Panc1 (cell line): ENCODE measurements at regions not wholly inside any gene's neighbourhood (a gene's known extent, or its start where the extent isn't known, plus 50 kb on each side); places are given as distances from the start of the nearest gene placed in this dataset.

Experiments used
- ATAC-seq: fragments of 200-7000 bp; cut with Tn5 transposase; 2 replicates; pipeline ENCODE4 v1.9.1; 2020; ENCODE audit warnings: mild to moderate bottlenecking, moderate library complexity
- BruUV-seq: library from RNA; stranded (reverse); fragments of 400-500 nt; replicated peaks from 2 replicates; lab custom pipeline; 2021; lab: Mats Ljungman, UMichigan
- CTCF ChIA-PET: fragments of 300-600 bp; sonication (Branson Sonifier 250); formaldehyde crosslinking; loops from one replicate; lab custom pipeline; 2022; ENCODE audit warnings: antibody characterized with exemption; lab: Charles Lee
- POLR2A ChIA-PET: fragments of 300-600 bp; sonication (Branson Sonifier 250); formaldehyde crosslinking; loops from one replicate; lab custom pipeline; 2022; ENCODE audit warnings: antibody characterized with exemption; lab: Charles Lee
- DNase-seq: peaks from one replicate; pipeline ENCODE4 v3.0.0-alpha.2; 2010; ENCODE audit warnings: low read depth, low spot score
- H3K27ac ChIP-seq: 2 replicates; pipeline ENCODE4 v1.5.1; 2011; ENCODE audit warnings: mild to moderate bottlenecking, low read length, inconsistent platforms
- H3K27me3 ChIP-seq: fragments of 200-500 bp; sonication (Bioruptor generic); 2 replicates; pipeline ENCODE4 v1.6.0; 2014; ENCODE audit warnings: low read length, inconsistent platforms; ENCODE audit not compliant: control insufficient read depth, insufficient read depth
- H3K36me3 ChIP-seq: fragments of 200-500 bp; sonication (Bioruptor generic); 2 replicates; pipeline ENCODE4 v1.5.1; 2014; ENCODE audit warnings: inconsistent platforms, mild to moderate bottlenecking, low read length, moderate library complexity; ENCODE audit not compliant: control insufficient read depth, insufficient read depth
- H3K4me1 ChIP-seq: 2 replicates; pipeline ENCODE4 v1.5.1; 2011; ENCODE audit warnings: inconsistent platforms, mild to moderate bottlenecking, low read length, moderate library complexity; ENCODE audit not compliant: control insufficient read depth, insufficient read depth
- H3K4me3 ChIP-seq, 2 experiments: 2 replicates each; pipeline ENCODE4 v1.5.1; 2011 to 2012; ENCODE audit warnings: low read depth in 2 of 2, low read length in 2 of 2, mild to moderate bottlenecking in 2 of 2, inconsistent platforms in 1 of 2, moderate library complexity in 1 of 2
- H3K9me3 ChIP-seq: fragments of 200-500 bp; sonication (Bioruptor generic); 2 replicates; pipeline ENCODE4 v1.5.1; 2014; ENCODE audit warnings: low read depth, mild to moderate bottlenecking, inconsistent platforms, low read length, moderate library complexity; ENCODE audit not compliant: control insufficient read depth, insufficient read depth
- POLR2AphosphoS5 ChIP-seq: IDR thresholded peaks from 2 replicates; pipeline ENCODE4 v1.6.1; 2012; ENCODE audit warnings: mild to moderate bottlenecking, low read depth, low read length, moderate library complexity
- SIN3A ChIP-seq: IDR thresholded peaks from 2 replicates; pipeline ENCODE4 v1.6.1; 2012; ENCODE audit warnings: low read depth, mild to moderate bottlenecking, low read length, moderate library complexity, borderline replicate concordance; ENCODE audit not compliant: insufficient read depth
- TCF7L2 ChIP-seq: IDR thresholded peaks from 2 replicates; pipeline ENCODE4 v1.6.1; 2011; ENCODE audit warnings: mild to moderate bottlenecking, low read depth, low read length, inconsistent platforms
- in situ Hi-C: cut with HindIII; loops from 2 replicates; pipeline ENCODE4 v1.10.0; 2016; ENCODE audit warnings: low sequenced_read_pairs, low pct_unique_long_range_greater_than_20kb
- intact Hi-C: fragments of 100-400 bp; cut with micrococcal nuclease; formaldehyde crosslinking; loops from one replicate; pipeline ENCODE4 v1.10.0; 2022; ENCODE audit not compliant: unreplicated experiment
- TF ChIP-seq, protein P1 (sequence below), 2 experiments: IDR thresholded peaks; 2 replicates each; pipeline ENCODE4 v1.6.1; 2011 to 2012; ENCODE audit warnings: low read depth in 2 of 2, control low read depth in 1 of 2, low read length in 1 of 2, mild to moderate bottlenecking in 1 of 2, moderate library complexity in 1 of 2; ENCODE audit not compliant: insufficient read depth in 1 of 2
- TF ChIP-seq, protein P2 (sequence below): fragments of 450-650 bp; IDR thresholded peaks from 2 replicates; pipeline ENCODE4 v1.5.1; 2017; ENCODE audit warnings: mild to moderate bottlenecking

DNA sequence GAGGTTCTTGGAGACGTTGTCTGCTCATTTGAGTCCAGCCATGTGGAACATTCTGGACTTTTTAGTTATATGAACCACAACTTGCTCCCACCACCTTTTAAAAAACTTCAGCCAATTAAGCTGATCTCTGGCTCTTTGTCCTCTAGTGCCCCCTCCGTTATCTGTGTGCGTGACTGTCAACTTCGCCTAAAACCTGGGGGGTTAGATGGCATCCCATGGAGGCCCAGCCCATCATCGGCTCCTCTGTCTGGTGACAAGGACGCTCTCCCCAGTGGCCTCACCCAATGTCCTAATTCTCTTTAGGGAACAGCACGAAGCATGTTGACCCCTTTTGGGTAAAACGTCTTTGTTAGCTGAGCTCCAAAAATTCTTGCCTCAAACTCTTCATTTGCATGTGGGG is 341.0 kb upstream of the TNRC6C start:
- ATAC-seq (no peak), DNase-seq (no peak)
- Histone ChIP-seq H3K27me3 (peaks cover 9% of the 10 kb centered on the region), H3K9me3 (no peaks in the 10 kb centered on the region), H3K4me1 (no peaks in the 10 kb centered on the region), H3K4me3 (no peak overlapping the region), H3K27ac (no peak overlapping the region), H3K36me3 (no peaks in the 10 kb centered on the region)
- ChIA-PET CTCF (no interaction called here), POLR2A (no interaction called here)
- in situ Hi-C loops (no loop called here), intact Hi-C loops (no loop called here)
- no TSS peak for BruUV-seq
- TF ChIP-seq SIN3A (no peak), POLR2AphosphoS5 (no peak), TCF7L2 (no peak)
- TF ChIP-seq, protein P1, sequence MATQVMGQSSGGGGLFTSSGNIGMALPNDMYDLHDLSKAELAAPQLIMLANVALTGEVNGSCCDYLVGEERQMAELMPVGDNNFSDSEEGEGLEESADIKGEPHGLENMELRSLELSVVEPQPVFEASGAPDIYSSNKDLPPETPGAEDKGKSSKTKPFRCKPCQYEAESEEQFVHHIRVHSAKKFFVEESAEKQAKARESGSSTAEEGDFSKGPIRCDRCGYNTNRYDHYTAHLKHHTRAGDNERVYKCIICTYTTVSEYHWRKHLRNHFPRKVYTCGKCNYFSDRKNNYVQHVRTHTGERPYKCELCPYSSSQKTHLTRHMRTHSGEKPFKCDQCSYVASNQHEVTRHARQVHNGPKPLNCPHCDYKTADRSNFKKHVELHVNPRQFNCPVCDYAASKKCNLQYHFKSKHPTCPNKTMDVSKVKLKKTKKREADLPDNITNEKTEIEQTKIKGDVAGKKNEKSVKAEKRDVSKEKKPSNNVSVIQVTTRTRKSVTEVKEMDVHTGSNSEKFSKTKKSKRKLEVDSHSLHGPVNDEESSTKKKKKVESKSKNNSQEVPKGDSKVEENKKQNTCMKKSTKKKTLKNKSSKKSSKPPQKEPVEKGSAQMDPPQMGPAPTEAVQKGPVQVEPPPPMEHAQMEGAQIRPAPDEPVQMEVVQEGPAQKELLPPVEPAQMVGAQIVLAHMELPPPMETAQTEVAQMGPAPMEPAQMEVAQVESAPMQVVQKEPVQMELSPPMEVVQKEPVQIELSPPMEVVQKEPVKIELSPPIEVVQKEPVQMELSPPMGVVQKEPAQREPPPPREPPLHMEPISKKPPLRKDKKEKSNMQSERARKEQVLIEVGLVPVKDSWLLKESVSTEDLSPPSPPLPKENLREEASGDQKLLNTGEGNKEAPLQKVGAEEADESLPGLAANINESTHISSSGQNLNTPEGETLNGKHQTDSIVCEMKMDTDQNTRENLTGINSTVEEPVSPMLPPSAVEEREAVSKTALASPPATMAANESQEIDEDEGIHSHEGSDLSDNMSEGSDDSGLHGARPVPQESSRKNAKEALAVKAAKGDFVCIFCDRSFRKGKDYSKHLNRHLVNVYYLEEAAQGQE (IDR thresholded peaks at IDR 0.05; ENCODE audit: insufficient read depth in 1 of 2, low read depth in 2 of 2, low read length in 1 of 2), result no peak
- TF ChIP-seq, protein P2, sequence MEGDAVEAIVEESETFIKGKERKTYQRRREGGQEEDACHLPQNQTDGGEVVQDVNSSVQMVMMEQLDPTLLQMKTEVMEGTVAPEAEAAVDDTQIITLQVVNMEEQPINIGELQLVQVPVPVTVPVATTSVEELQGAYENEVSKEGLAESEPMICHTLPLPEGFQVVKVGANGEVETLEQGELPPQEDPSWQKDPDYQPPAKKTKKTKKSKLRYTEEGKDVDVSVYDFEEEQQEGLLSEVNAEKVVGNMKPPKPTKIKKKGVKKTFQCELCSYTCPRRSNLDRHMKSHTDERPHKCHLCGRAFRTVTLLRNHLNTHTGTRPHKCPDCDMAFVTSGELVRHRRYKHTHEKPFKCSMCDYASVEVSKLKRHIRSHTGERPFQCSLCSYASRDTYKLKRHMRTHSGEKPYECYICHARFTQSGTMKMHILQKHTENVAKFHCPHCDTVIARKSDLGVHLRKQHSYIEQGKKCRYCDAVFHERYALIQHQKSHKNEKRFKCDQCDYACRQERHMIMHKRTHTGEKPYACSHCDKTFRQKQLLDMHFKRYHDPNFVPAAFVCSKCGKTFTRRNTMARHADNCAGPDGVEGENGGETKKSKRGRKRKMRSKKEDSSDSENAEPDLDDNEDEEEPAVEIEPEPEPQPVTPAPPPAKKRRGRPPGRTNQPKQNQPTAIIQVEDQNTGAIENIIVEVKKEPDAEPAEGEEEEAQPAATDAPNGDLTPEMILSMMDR, result no peak

DNA sequence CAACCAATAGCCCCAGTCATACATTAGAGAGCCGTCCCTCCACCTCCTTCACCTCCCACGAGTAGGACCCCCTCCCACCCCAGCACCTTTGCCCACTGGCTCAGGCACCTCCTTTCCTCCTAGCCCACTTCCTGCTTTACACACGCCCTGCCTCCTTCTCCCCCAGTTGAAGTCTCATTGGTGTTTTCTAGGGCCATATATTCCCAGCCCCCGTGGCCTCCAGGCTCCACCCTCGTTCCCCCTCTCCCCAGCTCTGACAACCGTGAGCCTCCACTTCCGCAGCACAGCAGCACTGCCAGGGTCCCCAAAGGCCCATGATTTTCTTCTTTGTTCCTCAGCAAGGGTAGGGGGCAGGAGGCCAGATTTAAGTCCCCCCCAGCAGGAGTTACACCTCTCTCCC is 340.3 kb upstream of the TNRC6C start:
- H3K9me3 ChIP-seq, result no peaks in the 10 kb centered on the region
- ChIA-PET CTCF (no interaction called here), POLR2A (no interaction called here)
- H3K4me3 ChIP-seq, result no peak overlapping the region
- no peak overlapping the region for H3K27ac ChIP-seq
- DNase-seq, result no peak
- H3K36me3 ChIP-seq, result no peaks in the 10 kb centered on the region
- H3K4me1 ChIP-seq, result no peaks in the 10 kb centered on the region
- intact Hi-C loops (no loop called here), in situ Hi-C loops (no loop called here)
- no peak for TF ChIP-seq SIN3A
- TF ChIP-seq, protein P1 (IDR thresholded peaks at IDR 0.05; ENCODE audit: insufficient read depth in 1 of 2, low read depth in 2 of 2, low read length in 1 of 2), result no peak
- TF ChIP-seq POLR2AphosphoS5, result no peak
- no peak for TF ChIP-seq TCF7L2
- TF ChIP-seq, protein P2, result no peak
- H3K27me3 ChIP-seq, result peaks cover 4% of the 10 kb centered on the region
- no peak for ATAC-seq
- no TSS peak for BruUV-seq
